Cerebellar cortex (tissue), 1 donor: ENCODE measurements at regions not wholly inside any gene's neighbourhood (a gene's known extent, or its start where the extent isn't known, plus 50 kb on each side); places are given as distances from the start of the nearest gene placed in this dataset.
A peak's percentile ranks its signal among the peaks of the same experiment; 100 is the strongest.
"Not testable (repeated sequence)": the region's sequence is repeated elsewhere in the genome, so short reads cannot be mapped to it uniquely, and the experiment has no call there.

Experiments
- DNase-seq: peaks from one replicate; pipeline ENCODE4 v3.0.0-alpha.2; 2015; ENCODE audit warnings: low spot score

GRCh38 chr9:117649126-117649525, 55.1 kb upstream of the TLR4 start:
- no peak for DNase-seq

- DNase-seq: peak; percentile 52
Measured at GRCh38 chr9:117644932-117645636, 59.1 kb upstream of the TLR4 start.

- peak; percentile 85 for DNase-seq
Measured at GRCh38 chr9:117644133-117644931, 59.9 kb upstream of the TLR4 start.

- peak; percentile 5 for DNase-seq
Measured at GRCh38 chr9:117643288-117643654, 60.9 kb upstream of the TLR4 start.

GRCh38 chr9:117642571-117643287, 61.5 kb upstream of the TLR4 start:
- DNase-seq: not testable (repeated sequence)

GRCh38 chr9:117636681-117637080, 67.5 kb upstream of the TLR4 start:
- DNase-seq: no peak

- DNase-seq: no peak
Measured at GRCh38 chr9:117625154-117625553, 79.0 kb upstream of the TLR4 start.

- DNase-seq: no peak
Measured at GRCh38 chr9:117624106-117624505, 80.1 kb upstream of the TLR4 start.

GRCh38 chr9:117622347-117622746, 81.9 kb upstream of the TLR4 start:
- no peak for DNase-seq

GRCh38 chr9:117616431-117616831, 87.8 kb upstream of the TLR4 start:
- DNase-seq: peak; percentile 77

- DNase-seq: no peak
Measured at GRCh38 chr9:117612317-117612716, 91.9 kb upstream of the TLR4 start.

GRCh38 chr9:117597977-117598376, 106.2 kb upstream of the TLR4 start:
- DNase-seq: no peak

- DNase-seq: no peak
Measured at GRCh38 chr9:117596678-117597077, 107.5 kb upstream of the TLR4 start.

- DNase-seq: no peak
Measured at GRCh38 chr9:117595650-117596049, 108.6 kb upstream of the TLR4 start.

GRCh38 chr9:117587263-117587662, 116.9 kb upstream of the TLR4 start:
- no peak for DNase-seq

GRCh38 chr9:117574099-117574498, 130.1 kb upstream of the TLR4 start:
- DNase-seq: no peak

- peak; percentile 10 for DNase-seq
Measured at GRCh38 chr9:117564839-117565238, 139.4 kb upstream of the TLR4 start.

GRCh38 chr9:117561761-117562160, 142.4 kb upstream of the TLR4 start:
- no peak for DNase-seq

GRCh38 chr9:117555964-117556629, 141.2 kb upstream of the ASTN2 start:
- DNase-seq: peak; percentile 66

GRCh38 chr9:117552811-117553210, 138.0 kb upstream of the ASTN2 start:
- DNase-seq: no peak

GRCh38 chr9:117551171-117551570, 136.3 kb upstream of the ASTN2 start:
- no peak for DNase-seq

- DNase-seq: no peak
Measured at GRCh38 chr9:117549444-117549843, 134.6 kb upstream of the ASTN2 start.
